Gastrocnemius medialis (tissue), 4 donors: ENCODE measurements at regions not wholly inside any gene's neighbourhood (a gene's known extent, or its start where the extent isn't known, plus 50 kb on each side); places are given as distances from the start of the nearest gene placed in this dataset.

ENCODE experiments used
- ATAC-seq, 2 donors: fragments of 150-250 bp; one replicate each; pipeline ENCODE4 v1.9.1; 2016
- DNase-seq, 2 donors: peaks; one replicate each; pipeline ENCODE4 v3.0.0-alpha.2; 2019
- H3K27ac ChIP-seq, 4 donors: fragments of 200-600 bp; sonication (generic); 1 replicate in 1 of 4; 2 replicates in 3 of 4; pipeline ENCODE4 v1.5.1; 2016 to 2018; ENCODE audit warnings: mild to moderate bottlenecking in 2 of 4, moderate library complexity in 1 of 4
- H3K27me3 ChIP-seq, 3 donors: fragments of 200-600 bp; sonication (generic) in 2 of 3; 1 replicate in 1 of 3; 2 replicates in 2 of 3; pipeline versions ENCODE4 v1.5.1 to v1.6.0; 2016 to 2019; ENCODE audit warnings: mild to moderate bottlenecking in 1 of 3, moderate library complexity in 1 of 3
- H3K36me3 ChIP-seq, 2 donors: fragments of 200-600 bp; sonication (generic) in 1 of 2; one replicate each; pipeline ENCODE4 v1.5.1; 2017 to 2018
- H3K4me1 ChIP-seq, 2 donors: fragments of 200-600 bp; sonication (generic) in 1 of 2; one replicate each; pipeline ENCODE4 v1.5.1; 2016 to 2017; ENCODE audit warnings: mild to moderate bottlenecking in 2 of 2
- H3K4me3 ChIP-seq, 4 donors: fragments of 200-600 bp; sonication (generic) in 3 of 4; 1 replicate in 1 of 4; 2 replicates in 3 of 4; pipeline ENCODE4 v1.5.1; 2016 to 2019; ENCODE audit warnings: mild to moderate bottlenecking in 2 of 4
- H3K9me3 ChIP-seq, 3 donors: fragments of 200-600 bp; sonication (generic) in 2 of 3; 1 replicate in 1 of 3; 2 replicates in 2 of 3; pipeline ENCODE4 v1.5.1; 2016 to 2019
- CTCF ChIP-seq, 5 experiments: fragments of 450-650 bp in 3 of 5; fragments of 200-600 bp in 2 of 5; sonication (generic) in 2 of 5; IDR thresholded peaks in 4 of 5; conservative IDR thresholded peaks in 1 of 5; 1 replicate in 4 of 5; 2 replicates in 1 of 5; pipeline ENCODE4 v1.5.1; 2016 to 2019; ENCODE audit warnings: antibody characterized with exemption in 5 of 5, mild to moderate bottlenecking in 3 of 5, moderate library complexity in 3 of 5
- POLR2A ChIP-seq, 2 donors: fragments of 450-650 bp; IDR thresholded peaks; one replicate each; pipeline ENCODE4 v1.6.1; 2017; ENCODE audit warnings: antibody characterized with exemption in 2 of 2, mild to moderate bottlenecking in 2 of 2, moderate library complexity in 2 of 2
- in situ Hi-C, 4 donors: fragments of 200-750 bp; cut with MboI; loops; one replicate each; pipeline versions ENCODE4 v1.15.0 to v1.8.0; 2017; ENCODE audit warnings: low sequenced_read_pairs in 4 of 4
- intact Hi-C: fragments of 100-400 bp; cut with DNase I; formaldehyde crosslinking; loops from one replicate; pipeline ENCODE4 v1.15.1; 2023; ENCODE audit warnings: low total_unique reads

DNA sequence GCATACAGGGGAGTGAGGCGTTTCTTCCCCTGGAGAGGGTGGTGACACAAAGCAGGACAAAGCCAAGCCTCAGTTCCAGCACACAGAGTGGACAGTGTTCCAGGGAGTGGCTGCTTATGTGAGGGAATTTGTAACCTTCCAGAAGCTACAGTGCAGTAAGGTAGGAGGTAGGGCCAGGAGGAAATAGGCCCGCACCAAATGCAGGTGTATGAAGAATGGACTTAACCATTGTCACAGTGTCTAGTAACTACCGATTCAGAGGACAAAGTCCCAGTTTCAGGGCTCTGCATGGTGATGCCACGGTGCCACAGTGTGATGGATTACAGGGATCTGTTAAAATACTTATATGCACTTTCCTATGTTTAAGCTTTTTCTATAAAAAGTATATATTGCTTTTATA is 135.3 kb downstream of the ZIC5 start:
- H3K4me3 ChIP-seq, result no peak overlapping the region
- DNase-seq (no peak), ATAC-seq (no peak)
- intact Hi-C loops, result no loop called here
- H3K4me1 ChIP-seq, result no peaks in the 10 kb centered on the region
- TF ChIP-seq POLR2A (IDR thresholded peaks at IDR 0.05) (no peak), CTCF (IDR thresholded peaks at IDR 0.05 in 4 of 5, conservative IDR thresholded peaks at IDR 0.05 in 1 of 5) (no peak)
- no peak overlapping the region for H3K27ac ChIP-seq
- in situ Hi-C loops, result no loop called here
- no peaks in the 10 kb centered on the region for H3K36me3 ChIP-seq
- H3K27me3 ChIP-seq, result no peaks in the 10 kb centered on the region
- no peaks in the 10 kb centered on the region for H3K9me3 ChIP-seq

- intact Hi-C loops, result no loop called here
- TF ChIP-seq POLR2A (IDR thresholded peaks at IDR 0.05), result no peak
- no peak for TF ChIP-seq CTCF (IDR thresholded peaks at IDR 0.05 in 4 of 5, conservative IDR thresholded peaks at IDR 0.05 in 1 of 5)
- no peaks in the 10 kb centered on the region for H3K36me3 ChIP-seq
- no peak overlapping the region for H3K4me3 ChIP-seq
- H3K4me1 ChIP-seq, result no peaks in the 10 kb centered on the region
- in situ Hi-C loops, result no loop called here
- ATAC-seq, result no peak
- H3K27ac ChIP-seq, result no peak overlapping the region
- DNase-seq, result no peak
- H3K9me3 ChIP-seq, result no peaks in the 10 kb centered on the region
- no peaks in the 10 kb centered on the region for H3K27me3 ChIP-seq
Measured at GRCh38 chr13:99835442-99835841, 136.1 kb downstream of the ZIC5 start.

GRCh38 chr13:99834246-99834645 is 137.3 kb downstream of the ZIC5 start:
- H3K9me3 ChIP-seq, result no peaks in the 10 kb centered on the region
- no peak for DNase-seq
- no peak for ATAC-seq
- in situ Hi-C loops (no loop called here), intact Hi-C loops (no loop called here)
- H3K4me1 ChIP-seq, result no peaks in the 10 kb centered on the region
- no peaks in the 10 kb centered on the region for H3K36me3 ChIP-seq
- TF ChIP-seq POLR2A (IDR thresholded peaks at IDR 0.05) (no peak), CTCF (IDR thresholded peaks at IDR 0.05 in 4 of 5, conservative IDR thresholded peaks at IDR 0.05 in 1 of 5) (no peak)
- no peak overlapping the region for H3K4me3 ChIP-seq
- no peak overlapping the region for H3K27ac ChIP-seq
- H3K27me3 ChIP-seq, result no peaks in the 10 kb centered on the region

- Histone ChIP-seq H3K4me3 (no peak overlapping the region), H3K9me3 (no peaks in the 10 kb centered on the region), H3K27ac (no peak overlapping the region), H3K27me3 (no peaks in the 10 kb centered on the region), H3K4me1 (no peaks in the 10 kb centered on the region), H3K36me3 (no peaks in the 10 kb centered on the region)
- no peak for ATAC-seq
- in situ Hi-C loops, result no loop called here
- TF ChIP-seq POLR2A (IDR thresholded peaks at IDR 0.05) (no peak), CTCF (IDR thresholded peaks at IDR 0.05 in 4 of 5, conservative IDR thresholded peaks at IDR 0.05 in 1 of 5) (no peak)
- intact Hi-C loops, result no loop called here
- no peak for DNase-seq
Measured at GRCh38 chr13:99832347-99832746, 139.2 kb downstream of the ZIC5 start.

- no peaks in the 10 kb centered on the region for H3K27me3 ChIP-seq
- H3K4me3 ChIP-seq, result no peak overlapping the region
- H3K4me1 ChIP-seq, result no peaks in the 10 kb centered on the region
- no peak overlapping the region for H3K27ac ChIP-seq
- ATAC-seq, result no peak
- no peak for TF ChIP-seq CTCF (IDR thresholded peaks at IDR 0.05 in 4 of 5, conservative IDR thresholded peaks at IDR 0.05 in 1 of 5)
- no peak for TF ChIP-seq POLR2A (IDR thresholded peaks at IDR 0.05)
- DNase-seq, result no peak
- in situ Hi-C loops, result no loop called here
- intact Hi-C loops, result no loop called here
- H3K36me3 ChIP-seq, result no peaks in the 10 kb centered on the region
- H3K9me3 ChIP-seq, result no peaks in the 10 kb centered on the region
Measured at GRCh38 chr13:99830931-99831330, 140.6 kb downstream of the ZIC5 start.
